OCI-LY7 (cell line): ENCODE measurements at regions not wholly inside any gene's neighbourhood (a gene's known extent, or its start where the extent isn't known, plus 50 kb on each side); places are given as distances from the start of the nearest gene placed in this dataset.

ENCODE experiments used
- BruUV-seq: library from RNA; stranded (reverse); fragments of 400-500 nt; replicated peaks from 2 replicates; lab custom pipeline; 2021; lab: Mats Ljungman, UMichigan
- CTCF ChIA-PET: fragments of 300-600 bp; sonication (Branson Sonifier 250); formaldehyde crosslinking; loops from one replicate; lab custom pipeline; 2022; ENCODE audit warnings: antibody characterized with exemption; ENCODE audit not compliant: unreplicated experiment; lab: Charles Lee
- POLR2A ChIA-PET: fragments of 300-600 bp; sonication (Branson Sonifier 250); formaldehyde crosslinking; loops from one replicate; lab custom pipeline; 2022; ENCODE audit warnings: antibody characterized with exemption; lab: Charles Lee
- DNase-seq: peaks from one replicate; pipeline ENCODE4 v3.0.0-alpha.2; 2015; ENCODE audit warnings: low spot score
- H2AFZ ChIP-seq: fragments of 200-600 bp; sonication (generic), shearing (Covaris generic); 2 replicates; pipeline ENCODE4 v1.6.1; 2014; ENCODE audit warnings: mild to moderate bottlenecking, antibody characterized with exemption, low read length, moderate library complexity
- H3K27ac ChIP-seq: fragments of 200-600 bp; sonication (generic); 2 replicates; pipeline ENCODE4 v1.5.1; 2014; ENCODE audit warnings: mixed run types, low read depth, mild to moderate bottlenecking, moderate library complexity, low read length, inconsistent platforms; ENCODE audit not compliant: poor library complexity, severe bottlenecking
- H3K36me3 ChIP-seq: fragments of 200-600 bp; sonication (generic); 2 replicates; pipeline ENCODE4 v1.6.1; 2014; ENCODE audit warnings: mild to moderate bottlenecking, antibody characterized with exemption, low read length, moderate library complexity, mixed read lengths; ENCODE audit not compliant: insufficient read depth
- H3K4me1 ChIP-seq: fragments of 200-600 bp; sonication (generic); 2 replicates; pipeline ENCODE4 v1.5.1; 2014; ENCODE audit warnings: mild to moderate bottlenecking, low read length; ENCODE audit not compliant: insufficient read depth, poor library complexity, severe bottlenecking
- H3K4me2 ChIP-seq: fragments of 200-600 bp; sonication (generic); 2 replicates; pipeline ENCODE4 v1.6.1; 2014; ENCODE audit warnings: mild to moderate bottlenecking, low read length
- H3K4me3 ChIP-seq: fragments of 200-600 bp; sonication (generic); 2 replicates; pipeline ENCODE4 v1.5.1; 2014; ENCODE audit warnings: mild to moderate bottlenecking, low read depth, low read length; ENCODE audit not compliant: poor library complexity, severe bottlenecking
- H3K79me2 ChIP-seq: fragments of 200-600 bp; sonication (generic); 2 replicates; pipeline ENCODE4 v1.6.1; 2016; ENCODE audit warnings: low read depth, mild to moderate bottlenecking, low read length, moderate library complexity, mixed read lengths; ENCODE audit not compliant: insufficient read depth
- H3K9me2 ChIP-seq: fragments of 200-600 bp; sonication (generic); 2 replicates; pipeline ENCODE4 v1.6.1; 2016; ENCODE audit warnings: mild to moderate bottlenecking, low read length, mixed read lengths; ENCODE audit not compliant: insufficient read depth
- H3K9me3 ChIP-seq: fragments of 200-600 bp; sonication (generic); 2 replicates; pipeline ENCODE4 v1.6.1; 2014; ENCODE audit warnings: mild to moderate bottlenecking, mixed run types, low read length, mixed read lengths
- H4K20me1 ChIP-seq: fragments of 200-600 bp; sonication (generic); 2 replicates; pipeline ENCODE4 v1.6.1; 2014; ENCODE audit warnings: mild to moderate bottlenecking, antibody characterized with exemption, low read length, moderate library complexity, mixed read lengths; ENCODE audit not compliant: insufficient read depth
- CTCF ChIP-seq: fragments of 200-600 bp; sonication (generic); conservative IDR thresholded peaks from 2 replicates; pipeline ENCODE4 v1.5.1; 2014; ENCODE audit warnings: mild to moderate bottlenecking, antibody characterized with exemption, low read length, moderate library complexity, mixed read lengths
- EZH2phosphoT487 ChIP-seq: fragments of 200-600 bp; sonication (generic); IDR thresholded peaks from 2 replicates; pipeline ENCODE4 v1.6.1; 2018; ENCODE audit warnings: low read depth, borderline replicate concordance, mild to moderate bottlenecking, mixed run types, antibody characterized with exemption, low read length, moderate library complexity, mixed read lengths
- intact Hi-C: fragments of 100-400 bp; cut with micrococcal nuclease; formaldehyde crosslinking; loops from one replicate; pipeline ENCODE4 v1.10.0; 2022; ENCODE audit not compliant: unreplicated experiment

GRCh38 chr4:80127870-80128419 lies 54.9 kb upstream of the ANTXR2 start:
- BruUV-seq: no TSS peak
- DNase-seq: no peak
- ChIA-PET CTCF (no interaction called here), POLR2A (no interaction called here)
- Histone ChIP-seq H3K9me3 (no peaks in the 10 kb centered on the region), H3K4me2 (no peak overlapping the region), H3K36me3 (no peaks in the 10 kb centered on the region), H3K4me1 (no peaks in the 10 kb centered on the region), H3K4me3 (no peak overlapping the region), H3K27ac (no peak overlapping the region), H3K79me2 (no peaks in the 10 kb centered on the region), H3K9me2 (no peaks in the 10 kb centered on the region), H4K20me1 (no peaks in the 10 kb centered on the region), H2AFZ (no peak overlapping the region)
- intact Hi-C loops: no loop called here
- TF ChIP-seq CTCF (no peak), EZH2phosphoT487 (no peak)

- Histone ChIP-seq H4K20me1 (no peaks in the 10 kb centered on the region), H3K4me2 (no peak overlapping the region), H3K9me2 (no peaks in the 10 kb centered on the region), H3K79me2 (no peaks in the 10 kb centered on the region), H3K9me3 (no peaks in the 10 kb centered on the region), H2AFZ (no peak overlapping the region), H3K4me1 (no peaks in the 10 kb centered on the region), H3K36me3 (no peaks in the 10 kb centered on the region), H3K4me3 (no peak overlapping the region), H3K27ac (no peak overlapping the region)
- intact Hi-C loops: no loop called here
- no TSS peak for BruUV-seq
- CTCF ChIA-PET: no interaction called here
- POLR2A ChIA-PET: no interaction called here
- no peak for TF ChIP-seq CTCF
- no peak for TF ChIP-seq EZH2phosphoT487
- no peak for DNase-seq
Measured at GRCh38 chr4:80126435-80126834, 53.4 kb upstream of the ANTXR2 start.

GRCh38 chr4:80125252-80126177 lies 52.5 kb upstream of the ANTXR2 start:
- Histone ChIP-seq H4K20me1 (no peaks in the 10 kb centered on the region), H3K9me2 (no peaks in the 10 kb centered on the region), H3K27ac (no peak overlapping the region), H3K79me2 (no peaks in the 10 kb centered on the region), H3K4me1 (no peaks in the 10 kb centered on the region), H2AFZ (no peak overlapping the region), H3K4me2 (no peak overlapping the region), H3K9me3 (no peaks in the 10 kb centered on the region), H3K4me3 (no peak overlapping the region), H3K36me3 (no peaks in the 10 kb centered on the region)
- no TSS peak for BruUV-seq
- ChIA-PET POLR2A (no interaction called here), CTCF (no interaction called here)
- DNase-seq: peak; percentile 9
- TF ChIP-seq CTCF (peak; percentile 65), EZH2phosphoT487 (no peak)
- intact Hi-C loops: no loop called here
